Neural progenitor cell (in vitro differentiated cells): ENCODE measurements at regions not wholly inside any gene's neighbourhood (a gene's known extent, or its start where the extent isn't known, plus 50 kb on each side); places are given as distances from the start of the nearest gene placed in this dataset.
A peak's percentile ranks its signal among the peaks of the same experiment; 100 is the strongest.

Source experiments
- DNase-seq: peaks from one replicate; pipeline ENCODE4 v3.0.0-alpha.2; 2016; ENCODE audit warnings: low spot score
- H2AFZ ChIP-seq: fragments of 200-600 bp; sonication (generic); replicated peaks from 2 replicates; pipeline ENCODE4 v1.6.1; 2016; ENCODE audit warnings: antibody characterized with exemption
- H3F3A ChIP-seq: fragments of 200-600 bp; sonication (generic); 2 replicates; pipeline ENCODE4 v1.6.1; 2016; ENCODE audit warnings: antibody characterized with exemption, low read depth
- H3K27ac ChIP-seq: fragments of 200-600 bp; sonication (generic); 2 replicates; pipeline ENCODE4 v1.5.1; 2016; ENCODE audit warnings: mild to moderate bottlenecking
- H3K27me3 ChIP-seq: fragments of 200-600 bp; sonication (generic); 2 replicates; pipeline ENCODE4 v1.6.1; 2016; ENCODE audit warnings: mild to moderate bottlenecking, moderate library complexity
- H3K36me3 ChIP-seq: fragments of 200-600 bp; sonication (generic); 2 replicates; pipeline ENCODE4 v1.5.1; 2016
- H3K4me1 ChIP-seq: fragments of 200-600 bp; sonication (generic); 2 replicates; pipeline ENCODE4 v1.6.1; 2016; ENCODE audit warnings: mixed run types
- H3K4me2 ChIP-seq: fragments of 200-600 bp; sonication (generic); 2 replicates; pipeline ENCODE4 v1.6.1; 2016
- H3K4me3 ChIP-seq: fragments of 200-600 bp; sonication (generic); 2 replicates; pipeline ENCODE4 v1.5.1; 2016
- H3K79me2 ChIP-seq: fragments of 200-600 bp; sonication (generic); 2 replicates; pipeline ENCODE4 v1.6.1; 2016; ENCODE audit warnings: low read depth
- H3K9ac ChIP-seq: fragments of 200-600 bp; sonication (generic); 2 replicates; pipeline ENCODE4 v1.6.1; 2016
- H3K9me3 ChIP-seq: fragments of 200-600 bp; sonication (generic); 2 replicates; pipeline ENCODE4 v1.5.1; 2016; ENCODE audit warnings: low read depth
- H4K20me1 ChIP-seq: fragments of 200-600 bp; sonication (generic); 2 replicates; pipeline ENCODE4 v1.6.1; 2016; ENCODE audit warnings: low read depth
- H3K27ac Mint-ChIP-seq: 3 replicates; pipeline ENCODE4 v1.8.0; 2021; ENCODE audit warnings: mixed read lengths
- H3K27me3 Mint-ChIP-seq: 2 replicates; pipeline ENCODE4 v1.8.0; 2022; ENCODE audit warnings: low read depth, mild to moderate bottlenecking, inconsistent platforms, moderate library complexity, mixed read lengths; ENCODE audit not compliant: insufficient read depth
- H3K36me3 Mint-ChIP-seq: 3 replicates; pipeline ENCODE4 v1.8.0; 2021; ENCODE audit warnings: mixed read lengths
- H3K4me1 Mint-ChIP-seq: 3 replicates; pipeline ENCODE4 v1.8.0; 2021; ENCODE audit warnings: mixed read lengths
- H3K4me3 Mint-ChIP-seq: 3 replicates; pipeline ENCODE4 v1.8.0; 2021; ENCODE audit warnings: mild to moderate bottlenecking, moderate library complexity, mixed read lengths
- H3K9me3 Mint-ChIP-seq: 3 replicates; pipeline ENCODE4 v1.8.0; 2020; ENCODE audit warnings: mixed read lengths
- CTCF ChIP-seq: fragments of 200-600 bp; sonication (generic); IDR thresholded peaks from 2 replicates; pipeline ENCODE4 v1.5.1; 2017; ENCODE audit warnings: antibody characterized with exemption, mild to moderate bottlenecking
- EZH2 ChIP-seq: fragments of 200-600 bp; sonication (generic); IDR thresholded peaks from 2 replicates; pipeline ENCODE4 v1.6.1; 2017; ENCODE audit warnings: antibody characterized with exemption, mild to moderate bottlenecking, moderate library complexity
- EZH2phosphoT487 ChIP-seq: fragments of 200-600 bp; sonication (generic); IDR thresholded peaks from 2 replicates; pipeline ENCODE4 v1.6.1; 2017; ENCODE audit warnings: antibody characterized with exemption

GRCh38 chr17:63094631-63095030 lies 128.6 kb downstream of the TANC2 start:
- Mint-ChIP-seq H3K27me3 (no peaks in the 10 kb centered on the region), H3K4me1 (no peaks in the 10 kb centered on the region), H3K36me3 (no peaks in the 10 kb centered on the region), H3K9me3 (peaks cover 12% of the 10 kb centered on the region), H3K27ac (no peak overlapping the region), H3K4me3 (no peak overlapping the region)
- H4K20me1 ChIP-seq, result no peaks in the 10 kb centered on the region
- H3K4me3 ChIP-seq, result no peak overlapping the region
- H3K27ac ChIP-seq, result no peak overlapping the region
- no peaks in the 10 kb centered on the region for H3K9me3 ChIP-seq
- TF ChIP-seq EZH2 (no peak), EZH2phosphoT487 (no peak), CTCF (no peak)
- H2AFZ ChIP-seq, result no peak overlapping the region
- H3K4me1 ChIP-seq, result no peaks in the 10 kb centered on the region
- no peak overlapping the region for H3K4me2 ChIP-seq
- no peaks in the 10 kb centered on the region for H3K27me3 ChIP-seq
- H3K79me2 ChIP-seq, result no peaks in the 10 kb centered on the region
- H3F3A ChIP-seq, result no peaks in the 10 kb centered on the region
- H3K36me3 ChIP-seq, result no peaks in the 10 kb centered on the region
- no peak overlapping the region for H3K9ac ChIP-seq
- no peak for DNase-seq

GRCh38 chr17:63095459-63095858 lies 129.4 kb downstream of the TANC2 start:
- no peaks in the 10 kb centered on the region for H3K36me3 Mint-ChIP-seq
- no peaks in the 10 kb centered on the region for H3K4me1 Mint-ChIP-seq
- Histone ChIP-seq H3K4me3 (no peak overlapping the region), H4K20me1 (no peaks in the 10 kb centered on the region), H2AFZ (no peak overlapping the region), H3F3A (no peaks in the 10 kb centered on the region), H3K27ac (no peak overlapping the region), H3K4me1 (no peaks in the 10 kb centered on the region), H3K9ac (no peak overlapping the region), H3K4me2 (no peak overlapping the region), H3K27me3 (no peaks in the 10 kb centered on the region), H3K36me3 (no peaks in the 10 kb centered on the region), H3K9me3 (no peaks in the 10 kb centered on the region), H3K79me2 (no peaks in the 10 kb centered on the region)
- H3K4me3 Mint-ChIP-seq, result no peak overlapping the region
- H3K27ac Mint-ChIP-seq, result peak overlapping the region; percentile 13
- H3K27me3 Mint-ChIP-seq, result no peaks in the 10 kb centered on the region
- no peak for DNase-seq
- TF ChIP-seq CTCF (no peak), EZH2phosphoT487 (no peak), EZH2 (no peak)
- H3K9me3 Mint-ChIP-seq, result peaks cover 8% of the 10 kb centered on the region

- no peaks in the 10 kb centered on the region for H4K20me1 ChIP-seq
These were observed 129.8 kb downstream of the TANC2 start for GRCh38 chr17:63095879-63096278.

More at GRCh38 chr17:63095879-63096278, 129.8 kb downstream of the TANC2 start:
- no peaks in the 10 kb centered on the region for H3K36me3 ChIP-seq
- DNase-seq, result no peak
- TF ChIP-seq CTCF (no peak), EZH2phosphoT487 (no peak), EZH2 (no peak)
- H3K4me3 ChIP-seq, result no peak overlapping the region
- no peaks in the 10 kb centered on the region for H3K27me3 ChIP-seq
- Mint-ChIP-seq H3K27me3 (no peaks in the 10 kb centered on the region), H3K4me1 (no peaks in the 10 kb centered on the region), H3K27ac (no peak overlapping the region), H3K36me3 (no peaks in the 10 kb centered on the region), H3K4me3 (no peak overlapping the region), H3K9me3 (peaks cover 8% of the 10 kb centered on the region)
- H3K4me1 ChIP-seq, result no peaks in the 10 kb centered on the region
- no peak overlapping the region for H3K27ac ChIP-seq
- no peaks in the 10 kb centered on the region for H3K79me2 ChIP-seq
- H3F3A ChIP-seq, result no peaks in the 10 kb centered on the region
- H3K9me3 ChIP-seq, result no peaks in the 10 kb centered on the region
- no peak overlapping the region for H2AFZ ChIP-seq
- H3K4me2 ChIP-seq, result no peak overlapping the region
- H3K9ac ChIP-seq, result no peak overlapping the region
